NOMO-1 (cell line): ENCODE measurements at regions not wholly inside any gene's neighbourhood (a gene's known extent, or its start where the extent isn't known, plus 50 kb on each side); places are given as distances from the start of the nearest gene placed in this dataset.
"Not testable (repeated sequence)": the region's sequence is repeated elsewhere in the genome, so short reads cannot be mapped to it uniquely, and the experiment has no call there.

ENCODE experiments used
- DNase-seq, 2 experiments: peaks; one replicate each; lab custom pipeline; 2025; ENCODE audit not compliant: unreplicated experiment in 2 of 2; lab: John Stamatoyannopoulos, UW

- DNase-seq = no peak
Measured at GRCh38 chr3:146382386-146382785, 87.0 kb downstream of the PLSCR2 start.

- no peak for DNase-seq
Measured at GRCh38 chr3:146380046-146380445, 89.3 kb downstream of the PLSCR2 start.

GRCh38 chr3:146375219-146375618 lies 94.1 kb downstream of the PLSCR2 start:
- no peak for DNase-seq

DNA sequence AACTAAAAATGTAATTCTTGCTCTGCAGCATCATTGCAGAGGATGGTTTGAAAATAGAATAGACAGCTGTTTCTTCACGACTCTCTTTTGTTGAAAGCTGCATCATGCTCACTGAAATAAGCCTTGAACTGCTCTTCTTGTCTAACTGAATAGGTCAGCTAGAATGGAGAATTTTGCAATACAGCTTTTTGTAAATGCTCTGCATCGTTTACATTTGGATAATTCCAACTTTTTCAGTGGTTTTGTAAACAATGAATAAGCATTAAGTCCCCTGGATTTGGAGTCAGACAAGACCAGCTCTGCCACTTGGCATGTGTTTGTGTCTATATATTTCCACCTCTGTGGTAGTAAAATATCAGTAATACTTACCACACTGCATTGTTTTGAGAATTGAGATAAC lies 95.2 kb downstream of the PLSCR2 start:
- DNase-seq = no peak

DNA sequence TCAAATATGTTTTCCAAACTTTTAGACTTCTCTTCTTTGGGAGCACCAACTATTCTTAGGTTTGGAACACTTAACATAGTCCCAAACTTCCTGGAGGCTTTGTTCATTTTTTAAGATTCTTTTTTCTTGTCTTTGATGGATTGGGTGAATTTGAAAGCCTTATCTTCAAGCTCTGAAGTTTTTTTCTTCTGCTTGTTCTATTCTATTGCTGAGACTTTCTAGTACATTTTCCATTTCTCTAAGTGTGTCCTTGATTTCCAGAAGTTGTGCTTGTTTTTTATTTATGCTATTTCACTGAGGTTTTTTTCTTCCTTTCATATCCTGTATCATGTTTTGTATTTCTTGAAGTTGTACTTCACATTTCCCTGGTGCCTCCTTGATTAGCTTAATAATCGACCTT lies 97.5 kb downstream of the PLSCR2 start:
- no peak for DNase-seq

GRCh38 chr3:146368882-146369523 lies 100.4 kb downstream of the PLSCR2 start:
- no peak for DNase-seq

- DNase-seq = no peak
Measured at GRCh38 chr3:146359841-146360240, 108.9 kb upstream of the PLSCR4 start.

DNA sequence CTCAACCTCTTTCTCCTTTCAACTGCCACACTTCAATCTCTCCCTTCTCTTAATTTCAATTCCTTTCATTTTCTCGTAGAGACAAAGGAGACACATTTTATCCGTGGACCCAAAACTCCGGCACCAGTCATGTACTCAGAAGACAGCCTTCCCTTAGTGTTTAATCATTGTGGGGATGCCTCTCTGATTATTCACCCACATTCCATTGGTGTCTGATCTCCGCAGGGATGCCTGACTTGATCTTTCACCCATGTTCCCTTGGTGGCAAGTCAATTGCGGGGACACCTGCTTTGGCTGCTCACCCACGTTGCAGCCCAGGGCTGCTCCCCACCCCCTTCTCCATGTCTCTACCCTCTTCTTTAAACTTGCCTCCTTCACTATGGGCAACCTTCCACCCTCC lies 103.5 kb upstream of the PLSCR4 start:
- DNase-seq = not testable (repeated sequence)

DNA sequence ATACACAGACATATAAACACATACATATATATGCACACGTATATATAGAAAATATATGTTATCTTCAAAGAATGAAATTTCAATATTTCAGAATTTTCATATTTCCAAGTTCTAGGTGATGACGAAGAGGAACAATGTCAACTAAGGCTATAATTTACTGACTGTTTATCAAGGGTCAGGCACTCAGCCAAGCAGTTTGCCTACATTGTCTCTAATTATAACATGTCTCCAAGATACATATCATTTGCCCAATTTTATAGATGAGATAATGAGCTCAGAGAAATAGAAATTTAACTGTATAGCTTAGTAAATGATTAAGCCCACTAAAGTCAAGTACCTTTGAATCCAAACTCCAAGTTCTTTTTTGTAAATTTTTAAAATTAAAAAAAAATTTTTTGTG lies 99.9 kb upstream of the PLSCR4 start:
- DNase-seq = no peak

DNA sequence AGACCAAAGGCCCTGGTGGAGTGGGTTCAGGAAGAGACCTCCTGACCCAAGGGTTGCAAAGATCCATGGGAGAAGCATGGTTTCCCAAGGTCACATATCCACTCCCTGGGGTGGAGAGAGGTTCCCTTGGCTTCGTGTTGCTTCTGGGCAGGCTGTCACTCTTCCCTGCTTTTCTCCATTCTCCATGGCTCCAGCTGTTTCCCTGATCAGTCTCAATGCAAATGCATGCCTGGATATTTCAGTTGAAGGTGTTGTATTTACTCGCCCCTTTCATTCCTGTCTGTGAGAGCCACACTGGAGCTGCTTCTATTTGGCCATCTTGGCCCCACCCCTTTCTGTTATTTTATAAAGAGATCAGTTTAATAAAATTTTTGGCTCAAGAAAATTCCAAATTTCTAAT lies 95.0 kb upstream of the PLSCR4 start:
- DNase-seq = no peak

DNA sequence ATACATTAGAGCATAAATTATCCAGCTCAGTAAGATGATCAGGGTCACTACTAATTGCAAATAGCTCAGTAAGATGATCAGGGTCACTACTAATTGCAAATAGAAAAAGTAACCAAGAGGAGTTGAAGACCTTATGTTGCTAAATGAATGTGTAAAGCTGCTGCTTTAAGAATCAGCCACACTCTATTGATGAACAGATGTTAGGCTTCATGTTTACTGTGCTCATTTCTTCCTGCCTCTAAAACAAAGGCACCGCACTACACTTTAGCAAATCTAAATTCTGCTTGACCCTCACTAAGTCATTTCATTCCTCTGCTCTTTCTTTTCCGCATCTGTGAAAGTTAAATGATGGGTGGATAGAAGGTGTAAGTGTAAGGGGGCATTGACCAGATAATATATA lies 92.6 kb upstream of the PLSCR4 start:
- no peak for DNase-seq

- no peak for DNase-seq
Measured at GRCh38 chr3:146342989-146343388, 92.1 kb upstream of the PLSCR4 start.

DNA sequence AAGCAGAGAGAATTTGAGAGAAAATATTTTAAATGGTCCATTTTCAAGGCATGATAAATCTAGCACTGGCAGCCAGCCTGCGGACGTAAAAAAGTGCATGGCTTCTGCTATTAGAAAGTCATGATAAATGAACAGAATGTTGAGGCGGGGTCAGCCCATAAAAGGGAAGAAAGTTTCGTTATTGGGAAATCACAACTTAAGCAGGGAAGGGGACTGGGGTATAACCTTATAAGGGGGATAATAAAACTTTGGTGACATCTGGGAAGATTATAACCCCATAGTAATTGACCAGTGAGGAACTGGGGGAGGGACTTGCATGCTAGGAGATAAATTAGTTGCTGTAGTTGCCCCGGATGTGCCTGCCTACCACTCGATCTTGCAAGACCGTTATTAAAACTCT lies 88.4 kb upstream of the PLSCR4 start:
- DNase-seq = no peak

GRCh38 chr3:146337991-146338390 lies 87.1 kb upstream of the PLSCR4 start:
- no peak for DNase-seq

DNA sequence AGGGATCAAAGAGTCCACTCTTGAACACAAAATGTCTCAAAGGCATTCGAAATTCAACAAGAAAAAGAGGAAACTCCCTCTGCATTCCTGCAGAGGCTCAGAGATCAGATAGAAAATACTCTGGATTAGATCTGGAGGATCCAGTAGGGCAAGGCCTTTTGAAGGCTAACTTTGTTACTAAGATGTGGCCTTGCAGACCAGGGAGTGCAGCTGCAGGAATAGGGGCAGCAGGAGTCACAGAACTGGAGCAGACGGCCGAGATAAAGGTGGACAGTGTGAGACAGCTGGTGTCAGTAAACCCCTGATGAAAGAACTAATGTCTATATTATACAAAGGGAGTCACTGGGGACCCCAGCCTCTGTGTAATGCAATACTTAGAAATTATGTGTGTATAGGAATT lies 84.5 kb upstream of the PLSCR4 start:
- DNase-seq = no peak

- no peak for DNase-seq
Measured at GRCh38 chr3:146334151-146334550, 83.2 kb upstream of the PLSCR4 start.

DNA sequence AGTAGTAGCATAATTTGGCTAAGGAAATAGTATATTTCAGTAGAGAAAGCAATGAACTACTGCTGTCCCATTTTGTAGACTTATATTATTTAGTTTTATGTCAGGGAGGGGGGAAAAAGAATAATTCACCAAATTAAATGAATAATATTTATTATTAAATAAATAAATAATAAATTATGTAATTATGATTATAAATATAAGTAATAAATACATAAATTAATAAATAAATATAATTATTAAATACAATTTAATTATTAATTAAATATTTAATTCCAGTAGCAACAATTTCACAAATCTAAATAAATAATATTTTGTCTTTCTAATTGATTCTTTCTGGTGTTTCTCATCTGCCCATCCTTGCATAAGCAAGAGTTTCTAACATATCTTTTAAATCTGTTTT lies 81.1 kb upstream of the PLSCR4 start:
- no peak for DNase-seq

GRCh38 chr3:146326875-146327543 lies 76.1 kb upstream of the PLSCR4 start:
- DNase-seq = peak in 1 of 2 experiments; percentile 34

- DNase-seq = no peak
Measured at GRCh38 chr3:146325170-146325569, 74.3 kb upstream of the PLSCR4 start.

DNA sequence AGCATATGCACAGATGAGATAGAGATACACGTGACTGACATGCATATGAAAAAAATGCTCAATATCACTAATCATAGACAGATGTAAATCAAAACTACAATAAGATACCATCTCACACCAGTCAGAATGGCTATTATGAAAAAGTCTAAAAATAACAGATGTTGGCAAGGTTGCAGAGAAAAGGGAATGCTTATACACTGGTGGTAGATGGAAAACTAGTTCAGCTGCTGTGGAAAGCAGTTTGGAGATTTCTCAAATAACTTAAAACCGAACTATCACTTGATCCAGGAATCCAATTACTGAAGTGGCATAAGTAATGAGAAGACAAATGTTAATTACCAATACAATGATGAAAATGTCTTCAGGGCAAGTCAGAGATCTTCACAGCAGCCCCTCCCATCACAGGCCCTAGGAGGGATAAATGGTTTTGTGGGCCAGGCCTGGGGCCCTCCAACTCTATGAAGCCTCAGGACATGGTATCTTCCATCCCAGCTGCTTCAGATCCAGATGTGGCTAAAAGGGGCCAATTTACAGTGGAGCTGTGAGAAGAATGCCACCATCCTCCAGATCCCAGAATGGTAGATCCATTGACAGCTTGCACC lies 71.4 kb upstream of the PLSCR4 start:
- no peak for DNase-seq

DNA sequence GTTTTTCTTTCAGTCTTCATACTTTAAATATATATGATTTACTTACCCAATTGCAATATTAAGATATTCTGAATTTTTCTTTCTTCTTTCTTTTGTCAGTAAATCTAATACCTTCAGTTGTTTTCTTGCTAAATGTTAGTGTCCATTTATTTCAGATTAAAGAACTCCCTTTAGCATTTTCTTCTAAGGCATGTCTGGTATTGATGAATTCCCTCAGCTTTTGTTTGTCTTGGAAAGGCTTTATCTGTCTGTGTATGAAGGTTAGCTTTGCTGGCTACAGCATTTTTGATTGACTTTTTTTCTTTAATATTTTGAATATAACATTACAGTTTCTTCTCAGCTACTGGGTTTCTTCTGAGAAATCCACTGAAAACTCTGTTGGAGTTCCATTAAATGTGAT lies 64.0 kb upstream of the PLSCR4 start:
- no peak for DNase-seq

- DNase-seq = no peak
Measured at GRCh38 chr3:146313746-146314111, 62.8 kb upstream of the PLSCR4 start.
